Esophagus squamous epithelium (tissue), 4 donors: ENCODE measurements at regions not wholly inside any gene's neighbourhood (a gene's known extent, or its start where the extent isn't known, plus 50 kb on each side); places are given as distances from the start of the nearest gene placed in this dataset.

ENCODE experiments used
- CTCF ChIP-seq, 6 experiments: fragments of 450-650 bp in 4 of 6; fragments of 200-600 bp in 2 of 6; sonication (generic) in 2 of 6; IDR thresholded peaks; one replicate each; pipeline ENCODE4 v1.5.1; 2016 to 2019; ENCODE audit warnings: antibody characterized with exemption in 6 of 6, mild to moderate bottlenecking in 4 of 6, moderate library complexity in 4 of 6
- POLR2A ChIP-seq, 4 donors: fragments of 450-650 bp; IDR thresholded peaks; one replicate each; pipeline ENCODE4 v1.6.1; 2017; ENCODE audit warnings: antibody characterized with exemption in 4 of 4, mild to moderate bottlenecking in 4 of 4, moderate library complexity in 3 of 4

- TF ChIP-seq POLR2A (IDR thresholded peaks at IDR 0.05) (no peak), CTCF (IDR thresholded peaks at IDR 0.05) (no peak)
Measured at GRCh38 chr21:26761174-26761915, 83.9 kb downstream of the ADAMTS1 start.
